Effector CD4-positive, alpha-beta T cell (primary cell): ENCODE measurements at regions not wholly inside any gene's neighbourhood (a gene's known extent, or its start where the extent isn't known, plus 50 kb on each side); places are given as distances from the start of the nearest gene placed in this dataset.
"Not testable (repeated sequence)": the region's sequence is repeated elsewhere in the genome, so short reads cannot be mapped to it uniquely, and the experiment has no call there.

Experiments used
- DNase-seq: peaks from one replicate; pipeline ENCODE4 v3.0.0-alpha.2; 2020

- DNase-seq = no peak
Observed at GRCh38 chr3:22835041-22835440, 368.1 kb upstream of the UBE2E2 start.

GRCh38 chr3:22836131-22836530, 367.0 kb upstream of the UBE2E2 start:
- DNase-seq = no peak

- no peak for DNase-seq
Observed at GRCh38 chr3:22843854-22844253, 359.3 kb upstream of the UBE2E2 start.

GRCh38 chr3:22846566-22846965, 356.6 kb upstream of the UBE2E2 start:
- no peak for DNase-seq

GRCh38 chr3:22849583-22849982, 353.5 kb upstream of the UBE2E2 start:
- DNase-seq = not testable (repeated sequence)

- no peak for DNase-seq
Observed at GRCh38 chr3:22856811-22857210, 346.3 kb upstream of the UBE2E2 start.

- DNase-seq = no peak
Observed at GRCh38 chr3:22858486-22858885, 344.6 kb upstream of the UBE2E2 start.

- DNase-seq = no peak
Observed at GRCh38 chr3:22859618-22860017, 343.5 kb upstream of the UBE2E2 start.

- no peak for DNase-seq
Observed at GRCh38 chr3:22861426-22861825, 341.7 kb upstream of the UBE2E2 start.

- DNase-seq = no peak
Observed at GRCh38 chr3:22862111-22862510, 341.0 kb upstream of the UBE2E2 start.

- not testable (repeated sequence) for DNase-seq
Observed at GRCh38 chr3:22882834-22883233, 320.3 kb upstream of the UBE2E2 start.

GRCh38 chr3:22885039-22885438, 318.1 kb upstream of the UBE2E2 start:
- DNase-seq = no peak

- DNase-seq = no peak
Observed at GRCh38 chr3:22885574-22886341, 317.4 kb upstream of the UBE2E2 start.

GRCh38 chr3:22886439-22887068, 316.6 kb upstream of the UBE2E2 start:
- no peak for DNase-seq

GRCh38 chr3:22887664-22888291, 315.3 kb upstream of the UBE2E2 start:
- DNase-seq = no peak

GRCh38 chr3:22893101-22893500, 310.0 kb upstream of the UBE2E2 start:
- DNase-seq = no peak

GRCh38 chr3:22893644-22894325, 309.3 kb upstream of the UBE2E2 start:
- no peak for DNase-seq

- no peak for DNase-seq
Observed at GRCh38 chr3:22894865-22895264, 308.3 kb upstream of the UBE2E2 start.

- DNase-seq = no peak
Observed at GRCh38 chr3:22895671-22896070, 307.5 kb upstream of the UBE2E2 start.

GRCh38 chr3:22898558-22898957, 304.6 kb upstream of the UBE2E2 start:
- DNase-seq = no peak

GRCh38 chr3:22899441-22899840, 303.7 kb upstream of the UBE2E2 start:
- no peak for DNase-seq

- no peak for DNase-seq
Observed at GRCh38 chr3:22900296-22900695, 302.8 kb upstream of the UBE2E2 start.

- DNase-seq = no peak
Observed at GRCh38 chr3:22901684-22902083, 301.4 kb upstream of the UBE2E2 start.
